AG04450 (cell line): ENCODE measurements at regions not wholly inside any gene's neighbourhood (a gene's known extent, or its start where the extent isn't known, plus 50 kb on each side); places are given as distances from the start of the nearest gene placed in this dataset.

Experiments
- CTCF ChIA-PET: fragments of 300-600, 350-600 bp; formaldehyde crosslinking; extraction: SDS; loops from one replicate; lab custom pipeline; 2022; ENCODE audit warnings: antibody characterized with exemption, inconsistent platforms; lab: Charles Lee
- POLR2A ChIA-PET: fragments of 350-600 bp; formaldehyde crosslinking; extraction: SDS; loops from one replicate; lab custom pipeline; 2021; ENCODE audit warnings: antibody characterized with exemption, inconsistent platforms; lab: Yijun Ruan, JAX
- DNase-seq: peaks from one replicate; pipeline ENCODE4 v3.0.0-alpha.2; 2011; ENCODE audit warnings: low read depth, low spot score
- H3K27ac ChIP-seq: one replicate; pipeline ENCODE4 v1.5.1; 2012; ENCODE audit warnings: low read depth, low read length, control low read depth
- H3K27me3 ChIP-seq: one replicate; pipeline ENCODE4 v1.6.0; 2012; ENCODE audit warnings: low read length; ENCODE audit not compliant: control insufficient read depth, insufficient read depth
- H3K4me3 ChIP-seq: 2 replicates; pipeline ENCODE4 v1.5.1; 2011; ENCODE audit warnings: mild to moderate bottlenecking, low read depth, low read length, control low read depth
- H3K9me3 ChIP-seq: 2 replicates; pipeline ENCODE4 v1.5.1; 2012; ENCODE audit warnings: low read length; ENCODE audit not compliant: control insufficient read depth, insufficient read depth
- TF ChIP-seq, protein P1 (sequence below): IDR thresholded peaks from 2 replicates; pipeline ENCODE4 v1.5.1; 2011; ENCODE audit warnings: low read depth, low read length, control low read depth, inconsistent platforms

DNA sequence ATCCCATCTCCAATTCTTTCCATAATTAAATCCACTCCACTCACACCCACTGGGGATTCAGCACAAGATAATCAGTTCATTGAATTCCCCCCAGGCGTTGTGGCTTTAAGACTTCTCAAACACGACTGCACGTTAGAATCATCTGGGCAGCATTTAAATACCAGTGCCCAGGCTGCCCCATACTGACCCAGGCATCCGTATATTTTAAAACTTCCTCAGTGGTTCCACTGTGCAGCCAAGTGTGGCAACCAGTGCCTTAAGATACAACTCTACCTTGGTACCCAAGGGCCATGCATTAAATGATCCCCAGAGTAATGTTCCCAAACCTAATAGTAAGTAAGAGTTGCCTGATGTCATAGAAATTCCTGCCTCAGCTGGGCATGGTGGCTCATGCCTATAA, 54.3 kb upstream of the BZW1 start:
- ChIA-PET POLR2A (interaction anchor here (1.1 to 1.5 kb wide), 2 partner anchors 9 to 54 kb away, joined by 4 to 5 read pairs; no protein-coding TSS in a partner anchor), CTCF (no interaction called here)
- no peaks in the 10 kb centered on the region for H3K27me3 ChIP-seq
- H3K27ac ChIP-seq: peak overlapping the region; percentile 58
- no peaks in the 10 kb centered on the region for H3K9me3 ChIP-seq
- TF ChIP-seq, protein P1, sequence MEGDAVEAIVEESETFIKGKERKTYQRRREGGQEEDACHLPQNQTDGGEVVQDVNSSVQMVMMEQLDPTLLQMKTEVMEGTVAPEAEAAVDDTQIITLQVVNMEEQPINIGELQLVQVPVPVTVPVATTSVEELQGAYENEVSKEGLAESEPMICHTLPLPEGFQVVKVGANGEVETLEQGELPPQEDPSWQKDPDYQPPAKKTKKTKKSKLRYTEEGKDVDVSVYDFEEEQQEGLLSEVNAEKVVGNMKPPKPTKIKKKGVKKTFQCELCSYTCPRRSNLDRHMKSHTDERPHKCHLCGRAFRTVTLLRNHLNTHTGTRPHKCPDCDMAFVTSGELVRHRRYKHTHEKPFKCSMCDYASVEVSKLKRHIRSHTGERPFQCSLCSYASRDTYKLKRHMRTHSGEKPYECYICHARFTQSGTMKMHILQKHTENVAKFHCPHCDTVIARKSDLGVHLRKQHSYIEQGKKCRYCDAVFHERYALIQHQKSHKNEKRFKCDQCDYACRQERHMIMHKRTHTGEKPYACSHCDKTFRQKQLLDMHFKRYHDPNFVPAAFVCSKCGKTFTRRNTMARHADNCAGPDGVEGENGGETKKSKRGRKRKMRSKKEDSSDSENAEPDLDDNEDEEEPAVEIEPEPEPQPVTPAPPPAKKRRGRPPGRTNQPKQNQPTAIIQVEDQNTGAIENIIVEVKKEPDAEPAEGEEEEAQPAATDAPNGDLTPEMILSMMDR: no peak
- H3K4me3 ChIP-seq: no peak overlapping the region
- DNase-seq: no peak

DNA sequence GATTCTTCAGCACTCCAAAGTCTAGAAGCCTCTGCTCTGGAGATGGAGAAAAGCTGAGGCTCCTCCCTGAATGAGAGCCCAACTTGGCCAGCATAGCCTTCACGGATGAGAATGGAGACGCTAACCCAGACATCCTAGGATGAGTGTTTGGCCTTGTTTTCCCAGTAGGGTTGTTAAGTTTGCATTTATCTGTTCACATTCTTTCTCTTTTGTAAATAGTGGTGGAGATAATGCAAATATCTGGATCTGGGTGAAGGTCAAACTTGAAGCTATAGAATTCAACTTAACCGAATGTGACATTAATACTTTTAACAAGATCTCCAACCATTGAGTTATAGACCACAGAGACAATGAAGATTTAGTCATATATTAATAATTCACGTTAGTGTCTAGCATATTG, 53.4 kb upstream of the BZW1 start:
- no peak overlapping the region for H3K27ac ChIP-seq
- no peak overlapping the region for H3K4me3 ChIP-seq
- no peak for DNase-seq
- ChIA-PET CTCF (interaction anchor here (0.5 kb wide), 1 partner anchor 28 kb away, joined by 3 read pairs; no protein-coding TSS in a partner anchor), POLR2A (no interaction called here)
- no peaks in the 10 kb centered on the region for H3K9me3 ChIP-seq
- H3K27me3 ChIP-seq: no peaks in the 10 kb centered on the region
- TF ChIP-seq, protein P1: no peak

DNA sequence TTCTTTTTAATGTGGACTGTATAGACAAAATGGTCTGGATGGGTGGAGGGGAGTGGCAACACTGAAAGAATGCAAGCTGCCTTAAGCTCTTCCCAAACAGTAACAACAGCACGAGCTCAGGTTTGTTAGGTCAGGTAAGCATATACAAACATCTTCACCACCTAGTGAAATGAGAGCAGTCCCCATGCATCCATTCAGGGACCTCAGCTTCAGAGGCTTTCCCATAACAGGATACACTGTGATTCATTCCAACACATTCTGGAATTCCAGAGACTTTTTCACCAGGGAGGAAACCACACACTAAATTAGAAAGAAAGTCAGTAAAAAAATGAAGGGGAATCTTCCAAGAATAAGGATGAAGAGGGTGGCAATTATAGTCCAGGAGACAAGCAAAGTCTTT, 50.4 kb upstream of the BZW1 start:
- POLR2A ChIA-PET: interaction anchor here (1.6 kb wide), 1 partner anchor 48 kb away, joined by 4 read pairs; no protein-coding TSS in a partner anchor
- H3K27me3 ChIP-seq: no peaks in the 10 kb centered on the region
- CTCF ChIA-PET: interaction anchor here (1.1 kb wide), 1 partner anchor 24 kb away, joined by 3 read pairs; no protein-coding TSS in a partner anchor
- H3K27ac ChIP-seq: no peak overlapping the region
- H3K9me3 ChIP-seq: no peaks in the 10 kb centered on the region
- DNase-seq: no peak
- TF ChIP-seq, protein P1: no peak
- no peak overlapping the region for H3K4me3 ChIP-seq
